Fibroblast of the conjunctiva (primary cell): ENCODE measurements at regions not wholly inside any gene's neighbourhood (a gene's known extent, or its start where the extent isn't known, plus 50 kb on each side); places are given as distances from the start of the nearest gene placed in this dataset.
"Not testable (repeated sequence)": the region's sequence is repeated elsewhere in the genome, so short reads cannot be mapped to it uniquely, and the experiment has no call there.

ENCODE experiments used
- DNase-seq: peaks from one replicate; pipeline ENCODE4 v3.0.0-alpha.2; 2010; ENCODE audit warnings: low read depth

DNA sequence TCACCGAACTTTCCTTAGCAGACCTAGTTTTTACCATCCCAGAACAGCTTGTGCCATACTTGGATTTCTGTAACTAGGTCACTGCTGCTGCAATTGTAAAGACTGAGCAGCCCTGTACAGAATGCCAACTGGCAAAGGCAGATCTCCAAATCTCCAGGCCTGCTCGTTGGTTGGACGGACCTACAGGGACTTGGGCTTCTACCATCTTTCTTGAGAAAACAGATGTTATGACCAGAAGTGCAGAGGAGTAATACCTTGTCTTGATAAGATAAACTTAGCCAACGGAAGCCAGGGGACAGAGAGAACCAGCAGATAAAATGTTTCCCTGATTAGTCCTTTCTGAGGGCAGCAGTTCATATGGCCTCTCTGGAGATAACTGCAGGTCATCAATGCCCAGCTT, 304.1 kb downstream of the RFPL4B start:
- no peak for DNase-seq

DNA sequence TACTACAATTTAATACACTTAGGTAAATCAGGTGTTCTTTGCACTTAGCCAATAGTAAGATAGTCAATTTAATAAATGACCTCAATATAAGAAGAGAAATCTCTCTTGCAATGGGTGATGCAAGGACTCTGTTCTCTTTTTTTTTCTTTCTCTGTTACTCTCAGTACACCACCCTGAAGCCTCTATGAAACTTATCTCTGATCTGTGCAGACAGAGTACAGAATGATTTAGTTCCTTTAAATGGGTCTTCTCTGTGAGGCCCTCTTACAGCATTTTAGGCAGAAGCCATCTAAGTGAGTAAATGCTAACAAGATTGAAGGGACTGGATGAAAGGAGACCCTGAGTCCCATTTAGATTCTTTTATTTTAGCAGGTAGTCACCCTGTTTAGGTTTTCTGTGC, 312.8 kb downstream of the RFPL4B start:
- no peak for DNase-seq

DNA sequence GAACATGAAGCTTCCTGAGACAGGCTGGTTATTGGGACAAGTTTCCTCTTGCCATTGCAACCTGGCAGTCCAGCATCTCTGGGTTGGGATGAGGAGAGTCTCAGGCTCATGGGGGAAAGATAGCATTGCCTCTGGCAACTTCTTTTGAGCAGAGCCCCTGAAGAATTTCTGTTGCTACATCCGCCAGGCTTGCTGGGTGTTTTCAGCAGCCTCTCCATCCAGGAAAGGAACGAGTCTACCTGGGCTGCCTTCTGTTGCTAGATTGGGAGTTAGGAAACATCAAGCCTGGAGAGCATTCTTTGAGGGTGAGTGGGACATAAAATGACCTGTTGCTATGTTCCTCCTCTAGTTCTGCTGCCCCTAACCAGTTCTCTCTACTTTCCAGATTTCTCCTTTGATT, 313.5 kb downstream of the RFPL4B start:
- DNase-seq: no peak

DNA sequence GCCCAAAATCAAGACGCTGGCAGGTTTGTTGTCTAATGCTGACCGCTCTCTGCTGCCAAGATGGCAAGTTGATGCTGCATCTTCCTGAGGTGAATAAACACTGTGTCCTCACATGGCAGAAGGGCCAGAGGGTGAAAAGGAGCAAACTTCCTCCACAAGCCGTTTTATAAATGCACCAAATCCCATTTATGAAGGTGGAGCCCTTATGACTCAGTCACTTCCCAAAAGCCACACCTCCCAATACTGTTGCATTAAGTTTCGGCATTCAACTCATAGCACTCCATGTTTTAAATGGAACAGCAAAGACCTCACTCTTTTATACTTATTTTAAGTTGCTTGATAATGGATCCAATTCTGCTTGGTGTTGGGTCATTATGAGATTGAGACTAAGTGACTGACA, 316.6 kb downstream of the RFPL4B start:
- DNase-seq: no peak

GRCh38 chr6:112665114-112665513, 318.0 kb downstream of the RFPL4B start:
- DNase-seq: peak; percentile 53

DNA sequence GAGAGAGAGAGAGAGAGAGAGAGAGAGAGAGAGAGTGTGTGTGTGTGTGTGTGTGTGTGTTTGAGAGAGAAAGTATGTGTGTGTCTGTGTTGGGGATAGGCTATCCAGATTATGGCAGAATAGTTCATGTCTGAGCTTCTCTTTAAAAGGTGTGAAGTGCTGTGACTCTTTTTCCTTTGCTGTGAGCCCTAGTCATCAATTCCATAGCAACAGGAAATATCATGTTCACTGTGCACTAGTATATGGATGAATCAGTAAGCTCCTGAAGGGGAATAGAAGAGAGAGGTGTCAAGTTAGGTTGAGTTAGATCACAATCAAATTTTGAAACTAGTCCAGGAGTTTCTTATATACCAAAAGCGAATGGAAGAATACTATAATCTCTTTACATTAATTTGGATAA, 318.7 kb downstream of the RFPL4B start:
- peak; percentile 9 for DNase-seq

- no peak for DNase-seq
Measured at GRCh38 chr6:112667427-112667826, 320.3 kb downstream of the RFPL4B start.

DNA sequence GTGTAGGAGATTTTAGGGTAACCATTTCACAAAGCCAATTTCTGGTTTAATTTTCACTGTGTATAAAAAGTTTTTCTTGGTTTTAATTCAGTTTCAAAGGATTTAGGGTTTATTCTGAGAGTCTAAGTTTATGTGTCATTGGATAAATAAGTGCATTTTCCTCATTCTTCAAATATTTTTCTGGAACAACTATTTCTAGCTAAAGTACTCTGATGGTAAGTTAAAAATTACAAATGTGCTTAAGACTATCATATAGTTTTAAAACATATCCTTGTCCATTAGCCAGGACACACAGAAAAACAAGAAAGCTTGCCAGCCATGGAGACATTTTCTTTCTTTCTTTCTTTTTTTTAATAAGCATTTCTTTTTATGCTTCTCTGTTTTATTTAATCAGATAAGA, 333.0 kb downstream of the RFPL4B start:
- peak; percentile 16 for DNase-seq

GRCh38 chr6:112682071-112682470, 334.9 kb downstream of the RFPL4B start:
- DNase-seq: no peak

DNA sequence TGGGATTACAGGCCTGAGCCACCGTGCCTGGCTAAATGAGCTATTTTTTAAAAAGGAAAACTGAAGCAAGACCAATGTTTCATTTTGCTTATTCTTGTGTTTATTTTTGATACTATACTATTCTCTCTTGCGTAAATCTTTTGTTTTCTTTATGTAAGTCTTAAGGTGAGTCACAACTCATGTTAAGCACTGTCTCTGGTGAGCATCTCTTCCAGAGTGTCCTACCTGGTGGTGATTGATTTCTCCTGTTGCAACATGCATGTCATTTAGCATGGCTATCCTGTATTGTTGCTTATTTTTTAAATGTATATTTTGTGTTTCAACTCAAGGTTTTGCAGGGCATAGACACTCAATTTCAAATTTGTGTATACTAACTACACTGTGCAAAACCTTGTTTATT, 336.0 kb downstream of the RFPL4B start:
- no peak for DNase-seq

GRCh38 chr6:112683926-112684325, 336.8 kb downstream of the RFPL4B start:
- DNase-seq: peak; percentile 95

DNA sequence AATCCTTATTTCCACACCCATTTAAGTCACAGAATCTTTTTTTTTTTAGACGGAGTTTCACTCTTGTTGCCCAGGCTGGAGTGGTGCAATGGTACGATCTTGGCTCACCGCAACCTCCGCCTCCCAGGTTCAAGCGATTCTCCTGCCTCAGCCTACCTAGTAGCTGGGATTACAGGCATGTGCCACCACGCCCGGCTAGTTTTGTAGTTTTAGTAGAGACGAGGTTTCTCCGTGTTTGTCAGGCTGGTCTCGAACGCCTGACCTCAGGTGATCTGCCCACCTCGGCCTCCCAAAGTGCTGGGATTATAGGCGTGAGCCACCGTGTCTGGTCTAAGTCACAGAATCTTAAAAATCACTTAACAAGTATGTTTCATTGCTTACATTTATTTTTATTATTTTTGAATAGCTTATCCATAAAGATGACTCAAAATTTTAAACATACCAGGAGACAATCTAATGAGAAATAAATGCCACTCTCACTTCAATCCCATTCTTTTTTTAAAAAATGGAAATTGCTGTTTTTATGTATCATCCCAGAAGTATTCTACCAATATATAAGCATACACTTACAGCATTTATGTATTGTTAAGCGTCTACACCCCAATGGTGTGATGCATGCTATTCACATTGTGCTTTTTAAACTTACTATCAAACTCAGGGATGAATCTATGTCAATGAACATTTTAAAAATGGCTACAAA, 338.5 kb downstream of the RFPL4B start:
- DNase-seq: not testable (repeated sequence)

GRCh38 chr6:112688487-112689165, 341.5 kb downstream of the RFPL4B start:
- not testable (repeated sequence) for DNase-seq

GRCh38 chr6:112689183-112689858, 342.2 kb downstream of the RFPL4B start:
- DNase-seq: not testable (repeated sequence)

GRCh38 chr6:112690497-112691202, 343.5 kb downstream of the RFPL4B start:
- peak; percentile 41 for DNase-seq

DNA sequence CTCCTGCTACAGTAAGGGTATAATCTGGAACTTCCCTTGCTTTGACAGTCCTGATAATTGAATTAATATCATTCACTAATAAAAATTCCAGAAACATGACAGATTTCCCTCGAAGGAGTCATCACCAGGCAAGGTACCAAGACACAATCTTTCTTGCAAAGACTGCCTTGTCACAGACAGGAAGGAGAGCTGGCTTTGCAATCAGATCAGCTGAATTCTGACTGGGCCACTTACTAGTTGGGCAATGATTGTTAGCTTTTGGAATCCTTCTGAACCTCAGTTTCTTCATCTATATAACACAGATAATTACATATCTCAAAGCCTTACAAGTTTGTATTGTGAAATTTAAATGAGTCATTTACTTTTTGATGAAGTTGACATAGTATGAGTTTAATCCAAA, 344.2 kb downstream of the RFPL4B start:
- DNase-seq: peak; percentile 31

- no peak for DNase-seq
Measured at GRCh38 chr6:112695001-112695400, 347.9 kb downstream of the RFPL4B start.

- DNase-seq: no peak
Measured at GRCh38 chr6:112697265-112697664, 350.1 kb downstream of the RFPL4B start.

GRCh38 chr6:112701201-112701600, 354.1 kb downstream of the RFPL4B start:
- DNase-seq: no peak

DNA sequence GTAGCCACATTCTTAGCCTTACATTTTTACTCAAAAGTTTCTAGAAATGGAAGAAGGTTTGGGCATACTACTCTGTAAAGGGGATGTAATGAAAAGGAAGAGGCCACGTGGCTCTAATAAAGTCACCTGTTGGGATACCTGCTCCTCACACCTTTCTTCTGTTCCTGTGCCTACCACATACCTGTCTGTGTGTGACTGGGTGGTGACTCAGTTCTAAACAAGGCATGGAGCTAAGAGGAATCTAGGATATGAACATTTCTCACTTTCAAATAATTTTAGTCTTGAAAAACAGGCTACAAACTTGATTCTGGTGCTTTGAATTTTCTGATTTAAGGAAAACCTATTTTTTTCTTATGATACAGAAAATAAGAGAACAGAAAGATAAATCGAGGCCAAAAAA, 363.6 kb downstream of the RFPL4B start:
- no peak for DNase-seq

GRCh38 chr6:112713402-112713801, 366.3 kb downstream of the RFPL4B start:
- DNase-seq: no peak

DNA sequence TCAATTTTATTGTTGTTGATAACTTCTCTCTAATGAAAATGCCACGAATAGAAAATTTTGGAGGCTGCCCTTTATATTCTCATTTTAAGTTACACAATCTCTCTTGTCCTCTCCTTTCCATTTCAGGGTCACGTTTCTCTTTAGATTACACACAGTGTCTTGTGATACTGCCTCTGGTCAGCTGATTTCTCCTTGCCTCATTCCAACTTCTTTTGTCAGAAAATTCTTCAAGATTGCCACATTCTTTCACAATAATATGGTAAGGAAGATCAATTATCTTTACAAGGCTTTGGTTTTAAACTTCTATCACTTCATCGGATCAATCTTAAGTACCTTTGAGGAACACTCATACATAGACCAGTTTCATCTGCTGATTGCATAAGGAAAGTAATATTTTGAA, 370.3 kb downstream of the RFPL4B start:
- DNase-seq: peak; percentile 6

- no peak for DNase-seq
Measured at GRCh38 chr6:112717856-112718255, 370.7 kb downstream of the RFPL4B start.
